ENCODE measurements at regions not wholly inside any gene's neighbourhood (a gene's known extent, or its start where the extent isn't known, plus 50 kb on each side); places are given as distances from the start of the nearest gene placed in this dataset.
"Not testable (repeated sequence)": the region's sequence is repeated elsewhere in the genome, so short reads cannot be mapped to it uniquely, and the experiment has no call there.

DNA sequence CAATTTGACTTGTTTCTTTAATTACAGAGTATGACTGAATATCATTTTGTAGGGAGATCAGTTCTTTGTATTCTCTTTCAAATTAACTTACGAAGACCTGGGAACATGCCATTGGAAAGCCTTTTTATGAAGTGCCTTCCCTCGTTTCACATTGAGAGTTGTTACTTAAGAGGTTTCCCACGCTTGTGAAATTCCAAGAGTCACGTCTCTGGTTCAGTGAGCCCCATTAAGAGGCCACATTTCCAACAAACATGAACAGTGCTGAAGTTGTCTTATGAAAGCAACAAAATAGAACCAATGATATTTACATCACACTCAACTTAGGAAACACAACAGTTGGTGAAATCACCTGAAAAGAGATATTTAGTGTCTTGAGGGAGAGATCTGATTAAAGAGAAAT is 334.1 kb downstream of the TOX3 start:
- DNase-seq: no peak

DNA sequence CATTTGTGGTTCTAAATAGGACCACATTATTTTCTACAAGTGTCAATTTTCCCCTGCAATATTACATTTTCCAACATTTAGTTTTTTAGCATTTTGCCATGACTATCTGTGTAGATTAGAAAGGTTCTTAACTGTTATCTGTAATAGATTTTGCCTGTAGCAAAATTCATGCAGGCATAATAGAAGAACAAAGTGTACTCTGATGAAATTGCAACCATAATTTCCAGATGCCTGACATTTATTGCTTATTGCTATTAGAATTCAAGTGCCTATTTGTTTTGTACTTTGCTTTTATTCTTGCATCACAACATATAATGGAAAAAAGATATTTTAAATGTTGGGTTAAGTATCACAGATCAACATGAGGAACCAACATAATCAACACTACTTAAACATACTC is 337.7 kb downstream of the TOX3 start:
- no peak for DNase-seq

DNA sequence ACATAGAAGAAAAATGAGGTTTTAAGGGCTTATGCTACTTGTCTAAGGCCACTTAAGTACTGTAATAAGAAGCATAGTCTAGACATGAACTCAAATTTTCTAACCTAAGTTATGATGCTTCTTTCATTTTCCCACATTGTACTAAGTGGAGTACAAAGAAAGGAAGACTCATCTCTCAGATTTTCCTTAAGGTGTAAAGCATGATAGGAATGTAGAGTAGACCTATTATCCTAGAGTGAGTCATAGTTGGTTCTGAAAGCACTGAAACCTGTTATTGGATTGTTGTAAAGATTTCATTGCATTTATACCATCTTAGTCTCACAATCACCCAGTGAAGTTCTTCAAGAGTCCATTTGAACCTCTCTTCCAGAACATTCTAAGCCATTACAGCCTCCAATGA is 343.8 kb downstream of the TOX3 start:
- DNase-seq: no peak

DNA sequence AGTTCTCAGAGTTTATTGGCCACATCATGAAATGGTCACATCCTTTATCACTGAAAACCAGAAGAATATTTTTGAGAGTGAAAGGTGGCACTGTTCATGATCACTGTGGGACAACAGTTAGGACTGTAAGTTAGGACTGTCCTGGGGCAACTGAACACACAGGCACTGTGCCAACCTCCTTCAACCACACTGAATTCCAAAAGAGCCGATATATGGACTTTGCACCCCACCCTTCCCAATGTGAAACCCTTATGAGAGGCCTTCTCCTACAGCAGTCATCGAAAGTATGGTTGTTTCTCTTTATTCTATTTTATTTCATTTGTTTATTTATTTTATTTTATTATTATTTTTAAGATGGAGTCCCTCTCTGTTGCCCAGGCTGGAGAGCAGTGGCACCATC is 353.5 kb downstream of the TOX3 start:
- no peak for DNase-seq

DNA sequence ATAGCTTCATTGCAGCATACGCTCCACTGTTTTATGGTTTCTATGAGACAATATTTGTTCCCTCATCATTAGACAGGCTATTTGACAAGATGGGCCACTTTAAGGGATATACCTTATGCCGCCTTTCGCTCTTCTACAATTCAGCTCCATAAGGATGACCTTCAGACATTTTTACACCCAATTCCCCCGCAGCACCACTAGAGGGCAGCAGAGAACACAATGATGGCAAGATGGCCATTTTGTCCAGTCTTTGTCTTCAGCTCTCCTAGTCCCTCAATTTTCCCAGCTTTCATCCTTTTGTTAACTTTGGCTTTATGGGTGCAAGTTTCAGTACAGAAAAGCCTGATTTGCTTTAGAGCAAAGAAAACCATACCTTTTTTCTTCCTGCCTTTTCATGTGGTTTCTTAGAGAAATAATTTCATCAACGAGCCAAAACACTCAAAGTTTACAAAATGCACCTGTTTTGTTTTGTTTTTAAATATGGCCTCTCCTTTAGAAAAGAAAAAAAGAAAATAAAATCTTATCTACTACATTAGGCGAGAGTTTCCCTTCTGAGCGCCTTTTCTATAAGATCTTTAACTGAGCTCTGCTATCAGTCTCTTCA is 355.3 kb downstream of the TOX3 start:
- peak; percentile 46 to 52 for DNase-seq

DNA sequence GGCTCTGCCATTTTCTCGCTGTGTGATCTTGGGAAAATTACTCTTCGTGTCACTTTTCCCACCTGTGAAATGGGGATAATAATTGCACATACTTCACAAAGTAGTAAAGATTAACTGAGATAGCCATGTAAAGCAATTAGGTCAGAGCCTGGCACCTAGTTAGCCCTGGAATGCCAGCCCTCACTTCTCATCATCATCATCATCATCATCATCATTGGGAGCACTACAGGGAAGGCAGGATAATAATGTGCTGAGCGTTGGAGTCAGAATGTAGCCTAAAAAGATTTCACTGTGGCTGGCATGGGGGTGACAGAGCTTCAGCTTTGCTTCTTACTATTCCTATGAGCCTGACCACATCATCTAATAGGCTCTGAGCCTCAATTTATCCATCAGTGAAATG is 362.6 kb downstream of the TOX3 start:
- DNase-seq: no peak

DNA sequence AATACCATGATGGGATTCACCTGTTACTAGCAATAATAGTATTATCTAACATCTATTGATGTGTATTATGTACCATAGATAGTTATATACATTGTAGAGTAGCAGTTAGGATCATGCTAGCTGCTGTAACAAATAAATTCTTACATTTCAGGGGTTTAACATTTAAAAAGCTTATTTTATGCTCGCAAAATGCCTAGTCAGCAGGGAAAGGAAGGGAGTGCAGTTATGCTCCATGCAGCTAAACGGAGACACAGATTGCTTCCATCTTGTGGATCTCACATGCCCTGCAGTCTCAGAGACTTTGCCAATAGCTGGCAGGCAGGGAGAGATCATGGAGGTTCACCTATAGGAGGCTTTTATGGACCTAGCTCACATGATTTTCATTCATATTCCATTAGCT is 364.1 kb downstream of the TOX3 start:
- no peak for DNase-seq

DNA sequence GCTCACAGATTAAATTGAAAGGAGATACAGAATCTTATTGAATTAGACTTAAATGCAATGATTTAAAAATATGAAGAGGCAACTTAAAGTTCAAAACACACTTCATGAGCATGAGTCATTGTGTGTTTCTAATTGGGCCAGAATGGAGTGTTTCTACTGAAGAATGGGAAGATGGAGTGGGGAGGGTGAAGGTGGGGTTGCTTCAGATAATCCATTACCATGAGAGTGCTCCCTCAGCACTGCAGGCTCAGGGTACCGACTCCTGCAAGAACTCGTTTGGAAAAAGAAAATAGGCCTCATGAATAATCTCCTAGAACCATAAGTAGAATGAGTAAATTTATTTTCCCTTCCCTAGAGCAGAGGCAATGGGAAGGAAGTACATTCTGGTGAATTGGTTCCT is 372.8 kb downstream of the TOX3 start:
- DNase-seq: no peak

DNA sequence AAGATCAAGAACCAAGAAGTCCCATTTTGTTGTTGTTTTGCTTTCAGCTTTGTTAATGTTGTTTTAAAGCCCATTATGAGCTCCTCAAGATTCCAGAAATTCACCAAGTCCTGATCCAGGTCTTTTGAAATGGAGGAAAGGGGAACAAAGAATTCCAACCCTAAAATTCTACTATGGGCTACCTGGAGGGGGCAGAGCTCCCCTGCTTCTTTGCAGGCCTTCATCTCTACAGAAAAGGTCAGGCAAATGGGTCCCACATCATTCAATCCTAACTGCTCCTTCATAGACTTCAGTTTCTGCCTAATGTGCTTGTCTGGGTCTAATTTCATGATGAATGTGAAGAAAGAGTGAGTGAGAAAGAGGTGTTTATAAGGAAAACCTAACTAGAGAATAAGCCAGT is 375.5 kb downstream of the TOX3 start:
- no peak for DNase-seq

DNA sequence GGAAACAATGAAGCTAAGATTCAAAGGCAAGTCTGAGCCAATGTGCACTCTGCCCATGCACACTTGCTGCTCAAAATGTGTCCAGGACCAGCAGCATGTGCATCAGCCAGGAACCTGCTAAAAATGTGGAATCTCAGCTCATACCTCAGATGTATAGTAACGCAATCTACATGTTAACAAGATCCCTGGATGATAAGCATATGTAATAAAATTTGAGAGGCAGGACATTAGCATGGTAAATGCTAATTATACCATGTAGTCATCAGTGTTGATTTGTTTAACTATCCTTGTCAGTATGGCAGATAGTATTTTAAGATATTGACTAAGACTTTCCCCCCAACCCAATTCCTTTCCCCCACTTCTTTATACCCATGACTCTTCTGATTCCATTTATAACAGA is 379.6 kb downstream of the TOX3 start:
- no peak for DNase-seq

DNA sequence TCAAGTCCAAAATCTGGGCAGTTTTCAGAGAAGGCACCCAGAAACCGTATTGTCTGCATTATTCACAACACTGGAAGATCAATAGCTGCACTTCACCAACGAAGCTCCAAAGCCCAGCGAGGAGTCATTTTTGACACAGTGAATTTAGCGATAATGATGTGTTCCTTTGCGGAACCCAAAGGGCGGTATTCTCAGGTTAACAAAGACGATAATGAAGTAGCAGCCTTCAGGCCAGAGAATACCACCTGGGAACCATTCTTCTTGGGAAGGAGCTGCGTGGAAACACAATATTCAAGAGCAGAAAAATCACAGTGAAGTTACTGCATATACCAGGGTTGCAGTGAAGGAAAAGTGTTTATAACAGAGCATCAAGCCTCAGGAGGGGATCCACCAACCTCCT is 381.0 kb downstream of the TOX3 start:
- DNase-seq: no peak

DNA sequence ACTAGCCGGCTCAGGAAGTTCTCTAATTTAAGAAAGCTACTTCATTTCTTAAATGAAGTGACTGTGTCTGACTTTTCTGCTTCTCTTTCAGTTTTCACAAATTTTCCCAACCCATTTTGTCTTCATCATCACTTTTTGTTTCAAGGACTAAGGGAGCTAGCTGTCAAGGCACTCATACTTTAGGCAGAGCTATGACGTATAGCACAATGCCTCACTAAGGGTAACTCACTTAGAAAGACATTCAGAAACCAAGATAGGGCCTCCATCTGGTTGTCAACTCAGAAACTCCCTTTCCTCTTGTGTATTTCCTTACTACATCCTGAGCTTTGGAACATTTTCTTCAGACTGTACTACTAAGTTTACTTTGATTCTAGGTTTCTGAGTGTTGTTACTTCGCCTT is 397.9 kb downstream of the TOX3 start:
- DNase-seq: no peak

DNA sequence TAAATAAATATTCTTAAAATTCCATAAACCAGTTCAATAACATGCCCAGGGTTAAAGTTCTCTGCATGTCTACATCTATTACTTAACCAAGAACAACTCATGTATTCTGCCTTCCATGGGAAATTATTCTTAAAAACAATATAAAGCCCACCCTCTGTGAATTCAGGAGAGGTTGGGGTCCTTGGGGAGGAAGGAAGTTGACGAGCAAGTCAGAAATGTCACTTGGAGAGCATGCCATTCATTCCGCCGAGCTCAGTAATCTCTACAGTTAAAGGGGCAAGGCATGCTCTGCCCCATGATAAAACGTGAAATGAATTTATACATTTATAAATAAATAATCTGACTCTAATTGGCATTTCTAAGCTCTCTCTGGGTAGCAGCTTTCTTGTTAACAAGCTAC is 405.1 kb downstream of the TOX3 start:
- no peak for DNase-seq

DNA sequence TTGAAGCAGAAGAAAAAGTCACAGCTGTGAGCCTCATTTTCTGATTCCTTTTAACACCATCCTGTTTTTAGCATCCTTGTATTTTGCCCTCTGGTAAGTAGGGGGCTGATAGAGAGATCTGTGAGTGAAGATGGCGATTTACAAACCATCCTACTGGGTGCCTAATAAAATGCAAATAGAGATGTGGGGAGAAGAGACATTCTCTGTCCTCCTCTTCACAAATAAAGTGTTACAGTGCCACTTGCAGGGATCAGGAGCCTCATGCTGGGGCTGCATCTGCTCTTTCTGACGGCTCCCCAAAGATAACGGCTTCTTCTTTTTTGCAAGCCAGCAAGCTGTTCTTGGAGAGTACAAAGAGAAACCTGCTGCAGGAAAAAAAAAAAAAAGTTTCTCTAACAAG is 418.6 kb downstream of the TOX3 start:
- DNase-seq: no peak

DNA sequence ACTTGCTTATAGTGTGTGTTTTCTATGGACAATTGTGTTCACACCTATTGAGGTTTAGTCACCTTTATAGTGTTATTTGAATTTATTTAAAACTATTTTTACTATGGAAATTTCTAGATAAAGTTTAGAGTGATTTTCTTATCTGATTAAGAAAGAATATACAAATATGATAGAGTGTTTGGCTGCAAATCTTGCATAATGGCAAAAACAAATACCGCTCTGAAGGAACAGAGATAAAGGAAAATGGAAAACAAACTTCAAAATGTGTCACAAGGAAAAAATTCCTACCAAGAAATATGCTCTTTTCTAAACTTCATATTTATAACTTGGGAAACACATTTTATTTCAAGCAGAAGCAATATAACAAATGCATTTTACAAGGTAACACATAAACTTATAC is 423.1 kb downstream of the TOX3 start:
- no peak for DNase-seq

DNA sequence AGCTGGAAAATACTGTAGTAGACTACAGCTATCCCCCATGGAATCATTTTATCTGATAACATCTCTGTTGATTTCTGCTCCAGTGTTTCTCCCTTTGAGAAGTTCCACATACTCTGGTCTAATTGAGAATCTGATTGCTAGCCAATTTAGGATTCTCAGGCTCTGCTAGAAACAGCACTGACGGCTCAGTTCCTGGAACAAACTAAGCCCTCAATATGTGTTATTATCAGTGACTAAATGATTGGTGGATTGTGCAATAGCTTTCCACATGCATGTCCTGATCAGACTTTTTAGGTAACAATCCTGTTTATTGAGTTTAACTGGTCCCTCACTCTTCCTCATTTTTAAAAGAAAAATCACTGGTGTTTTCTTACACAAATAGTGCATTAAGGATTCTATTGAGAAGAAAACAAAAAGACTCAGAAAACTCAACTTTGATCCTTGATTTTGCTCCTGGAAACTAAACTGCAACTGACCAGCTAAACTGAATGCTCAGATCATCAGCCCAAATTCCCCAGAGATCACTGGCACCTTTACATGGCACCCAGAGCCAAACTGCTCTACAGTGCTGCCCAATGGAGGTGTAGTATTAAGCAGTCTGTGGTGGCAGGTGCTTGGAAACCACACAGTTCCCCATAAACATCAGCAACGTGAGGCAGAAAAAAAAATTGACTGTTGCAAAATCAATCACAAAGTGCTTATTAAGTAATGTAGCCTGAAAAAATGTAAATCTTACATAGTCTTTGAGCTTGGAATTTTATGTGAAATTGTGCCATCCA is 423.7 kb downstream of the TOX3 start:
- DNase-seq: no peak

DNA sequence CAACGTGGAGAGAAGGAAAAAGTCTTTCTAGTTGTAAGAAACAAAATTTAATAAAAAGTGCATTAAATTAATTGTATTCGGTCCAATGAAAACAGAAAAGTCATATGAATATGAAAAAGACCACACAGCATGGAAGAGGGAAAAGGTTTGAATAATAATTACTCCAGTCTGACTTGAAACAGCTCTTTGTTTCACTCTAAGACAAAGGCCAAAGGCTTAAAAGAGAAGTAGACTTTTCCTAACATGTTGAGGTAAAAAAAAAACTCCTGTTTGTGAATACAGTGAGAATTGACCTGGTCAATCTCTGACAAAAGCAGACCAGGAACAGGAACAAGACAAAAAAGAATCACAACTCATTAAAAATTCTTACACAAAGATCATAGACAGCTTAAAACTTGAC is 429.8 kb downstream of the TOX3 start:
- no peak for DNase-seq

DNA sequence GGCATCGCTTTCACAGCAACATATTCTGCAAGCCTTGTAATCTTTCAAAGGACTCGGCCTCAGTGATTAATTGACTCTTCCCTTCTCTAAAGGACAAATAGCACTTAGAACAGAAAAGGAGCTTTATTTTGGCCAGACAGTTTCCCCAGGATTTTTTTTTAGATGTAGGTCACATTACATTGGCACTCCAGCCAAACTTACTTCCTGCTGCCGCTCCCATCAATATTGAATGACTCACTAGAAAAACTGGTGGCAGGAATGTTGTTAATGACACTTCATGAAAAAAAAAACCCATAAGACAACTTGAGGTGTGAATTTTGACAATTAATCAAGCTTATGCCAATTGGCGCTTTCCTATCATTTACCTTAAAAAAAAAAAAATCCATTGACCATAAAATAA is 432.6 kb downstream of the TOX3 start:
- DNase-seq: no peak

DNA sequence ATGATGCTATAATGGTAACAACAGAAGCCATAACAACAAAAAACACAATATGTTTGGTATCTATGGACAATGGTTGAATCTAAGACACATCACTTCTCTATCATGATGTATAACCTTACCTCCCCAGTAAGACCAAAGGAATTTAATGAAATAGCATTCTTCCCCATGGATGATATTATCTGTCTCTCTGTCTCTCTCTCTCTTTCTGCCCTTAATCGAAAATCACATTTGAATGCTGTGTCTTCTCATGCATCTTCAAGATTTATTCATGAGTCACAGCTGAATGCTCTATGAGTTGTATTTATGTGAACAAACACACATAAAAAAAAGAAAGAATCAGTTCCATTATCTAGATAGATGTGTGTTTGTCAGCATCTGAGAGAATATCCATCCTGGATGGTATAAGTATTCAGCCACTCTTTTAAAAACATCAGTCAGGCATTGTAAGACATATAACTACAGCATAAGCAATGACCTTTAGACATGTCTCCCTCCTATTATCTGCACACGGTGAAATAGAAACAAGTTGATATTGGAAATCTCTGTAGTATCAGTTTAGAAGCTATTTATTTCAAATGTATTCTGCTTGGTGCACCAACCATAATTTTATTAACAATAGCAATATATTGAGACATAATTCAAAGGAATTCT is 433.3 kb downstream of the TOX3 start:
- no peak for DNase-seq

DNA sequence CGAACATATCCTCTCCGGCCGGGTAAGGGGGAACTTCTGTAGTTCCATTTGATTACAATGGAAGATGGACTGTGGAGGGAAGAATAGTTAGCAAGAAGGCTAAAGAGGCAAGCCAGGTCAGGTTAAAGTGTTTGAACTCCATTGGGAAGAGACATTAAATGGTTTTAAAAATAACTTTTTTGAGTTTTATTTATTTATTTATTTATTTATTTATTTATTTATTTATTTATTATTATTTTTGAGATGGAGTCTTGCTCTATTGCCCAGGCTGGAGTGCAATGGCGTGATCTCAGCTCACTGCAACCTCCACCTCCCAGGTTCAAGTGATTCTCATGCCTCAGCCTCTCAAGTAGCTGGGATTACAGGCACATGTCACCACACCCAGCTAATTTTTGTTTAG is 441.9 kb downstream of the TOX3 start:
- not testable (repeated sequence) for DNase-seq

DNA sequence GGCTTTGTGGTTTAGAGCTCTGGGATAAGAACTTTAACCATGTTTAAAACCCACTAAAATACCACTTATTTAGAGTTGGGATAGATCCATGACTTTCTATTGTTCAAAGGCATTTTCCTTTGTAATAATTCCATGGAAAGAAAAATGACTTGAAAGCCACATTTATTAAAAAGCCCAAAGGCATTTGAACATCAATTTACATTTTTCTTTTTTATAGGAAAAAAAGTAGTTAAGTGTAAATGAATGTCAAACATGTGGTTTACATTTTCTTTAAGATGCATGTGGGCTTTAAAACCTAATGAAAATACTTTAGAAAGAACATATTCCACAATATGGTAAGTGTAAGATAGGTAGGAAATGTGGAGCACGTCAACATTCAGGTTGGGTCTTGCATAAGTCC is 443.2 kb downstream of the TOX3 start:
- no peak for DNase-seq

DNA sequence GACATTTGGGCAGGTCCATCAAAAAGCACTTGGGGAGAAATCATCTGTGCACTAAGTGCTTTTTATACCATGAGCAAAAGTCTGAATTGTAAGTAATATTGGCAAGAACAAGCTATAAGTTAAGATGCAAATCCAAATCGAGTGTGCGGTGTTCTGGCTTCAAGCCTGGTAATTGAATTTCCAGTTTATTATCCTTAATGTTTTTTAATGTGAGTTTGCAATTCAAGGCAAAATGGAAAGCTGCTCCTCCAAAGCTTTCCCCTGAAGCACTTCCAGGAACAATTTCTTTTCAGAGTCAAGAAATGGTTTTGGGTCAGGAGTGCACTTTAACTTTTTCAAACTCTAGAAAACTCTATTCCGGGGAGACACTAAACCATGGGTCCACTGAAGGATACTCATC is 445.7 kb downstream of the TOX3 start:
- no peak for DNase-seq

DNA sequence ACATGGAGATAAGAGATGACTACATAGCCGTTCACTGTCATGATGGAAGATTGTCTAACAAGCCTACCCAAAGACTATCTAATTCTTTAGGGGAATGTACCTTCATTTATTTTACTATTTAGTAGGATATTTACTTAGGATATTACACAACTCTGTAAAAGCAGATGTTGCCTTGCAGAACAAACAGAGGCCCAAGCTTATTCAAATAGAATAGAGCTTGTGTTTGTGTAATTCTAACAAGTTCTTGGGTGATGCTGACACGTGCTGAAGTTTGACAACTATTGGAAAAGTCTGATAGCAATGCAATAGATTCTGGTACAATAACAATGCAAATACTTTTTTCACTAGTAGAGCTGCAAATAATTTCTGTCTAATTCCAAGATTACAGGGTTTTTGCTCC is 447.6 kb downstream of the TOX3 start:
- DNase-seq: no peak

DNA sequence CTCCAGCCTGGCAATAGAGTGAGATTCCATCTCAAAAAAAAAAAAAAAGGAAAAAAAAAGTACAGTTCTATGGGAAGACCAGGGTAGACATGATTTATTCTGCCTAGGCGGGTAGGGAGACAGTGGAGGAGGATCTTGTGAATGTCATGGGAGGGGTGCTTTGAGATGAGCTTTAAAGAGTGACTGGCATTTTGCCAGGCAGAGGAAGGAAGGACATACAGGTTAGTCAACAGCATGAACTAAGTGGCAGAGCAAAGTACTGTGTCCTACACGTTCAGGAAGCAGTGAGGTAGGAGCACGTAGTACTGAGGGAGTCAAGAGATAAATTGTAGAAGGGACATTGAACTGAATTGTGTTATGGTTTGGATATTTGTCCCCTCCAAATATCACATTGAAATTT is 451.5 kb downstream of the TOX3 start:
- no peak for DNase-seq

DNA sequence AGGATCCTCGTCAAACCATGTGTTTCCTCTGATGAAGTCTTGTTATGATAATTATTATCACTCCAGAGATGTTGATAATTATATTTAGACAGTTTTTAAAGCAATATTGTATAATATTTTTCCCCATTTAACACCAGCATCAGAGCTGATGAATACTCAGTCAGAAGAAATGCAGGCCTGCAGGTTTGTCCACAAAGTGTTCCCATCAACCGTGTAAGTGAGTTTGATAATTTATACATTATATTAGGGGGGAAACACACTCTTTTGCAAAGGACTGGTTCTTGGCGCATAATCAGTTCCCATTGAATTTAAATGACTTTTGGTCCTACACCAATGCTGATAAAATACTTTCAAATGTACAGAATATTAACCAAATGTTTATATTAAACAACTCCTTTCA is 454.8 kb downstream of the TOX3 start:
- DNase-seq: no peak
